K562 (cell line): ENCODE measurements at regions not wholly inside any gene's neighbourhood (a gene's known extent, or its start where the extent isn't known, plus 50 kb on each side); places are given as distances from the start of the nearest gene placed in this dataset.

ENCODE experiments used
- ATAC-seq: fragments of 200-7000 bp; cut with Tn5 transposase; 3 replicates; pipeline ENCODE4 v1.9.1; 2020; ENCODE audit warnings: moderate library complexity
- BruUV-seq: library from RNA; stranded (reverse); fragments of 400-500 nt; replicated peaks from 2 replicates; lab custom pipeline; 2021; lab: Mats Ljungman, UMichigan
- CTCF ChIA-PET: fragments of 300-600 bp; formaldehyde crosslinking; extraction: SDS; loops from one replicate; lab custom pipeline; 2021; ENCODE audit warnings: low intra/inter-chr PET ratio; lab: Yijun Ruan, JAX
- POLR2A ChIA-PET: fragments of 300-600, 350-650 bp; sonication (Branson Sonifier 250); formaldehyde crosslinking; extraction: SDS; loops from one replicate; lab custom pipeline; 2021; ENCODE audit warnings: antibody characterized with exemption, inconsistent platforms; lab: Yijun Ruan, JAX
- DNase-seq, 4 experiments: peaks; one replicate each; pipeline versions ENCODE4 v3.0.0 to v3.0.0-alpha.2; 2011 to 2018; ENCODE audit warnings: low spot score in 3 of 4, mixed read lengths in 3 of 4; ENCODE audit errors: extremely low read depth in 1 of 4
- FAIRE-seq: peaks from 2 replicates; lab custom pipeline; 2011; peaks lifted over from hg19 to GRCh38; lab: Jason Lieb, UNC
- H2AFZ ChIP-seq: 2 replicates; pipeline ENCODE4 v1.6.0; 2011; ENCODE audit warnings: low read depth, low read length, control low read depth, inconsistent platforms
- H3K27ac ChIP-seq: fragments of 200-600 bp; 3 replicates; pipeline ENCODE4 v1.8.0; 2011; ENCODE audit warnings: low read depth, mild to moderate bottlenecking, control low read depth, inconsistent platforms, low read length, moderate library complexity, mixed read lengths; ENCODE audit errors: extremely low read depth
- H3K27me3 ChIP-seq, 2 experiments: fragments of 300-600 bp in 1 of 2; 2 replicates in 1 of 2; 3 replicates in 1 of 2; pipeline versions ENCODE4 v1.6.0 to v1.8.0; 2011; ENCODE audit warnings: inconsistent platforms in 2 of 2, low read length in 2 of 2, mild to moderate bottlenecking in 1 of 2, mixed read lengths in 1 of 2, moderate library complexity in 1 of 2; ENCODE audit not compliant: control insufficient read depth in 2 of 2, insufficient read depth in 2 of 2
- H3K36me3 ChIP-seq: fragments of 300-600 bp; 3 replicates; pipeline ENCODE4 v1.8.0; 2011; ENCODE audit warnings: mild to moderate bottlenecking, low read length, inconsistent platforms; ENCODE audit not compliant: control insufficient read depth, insufficient read depth
- H3K4me1 ChIP-seq, 2 experiments: fragments of 200-600 bp in 1 of 2; replicated peaks in 1 of 2; 2 replicates in 1 of 2; 3 replicates in 1 of 2; pipeline versions ENCODE4 v1.5.1 to v1.8.0; 2011; ENCODE audit warnings: inconsistent platforms in 2 of 2, low read length in 2 of 2, mild to moderate bottlenecking in 1 of 2, mixed read lengths in 1 of 2, moderate library complexity in 1 of 2; ENCODE audit not compliant: control insufficient read depth in 2 of 2, insufficient read depth in 2 of 2
- H3K4me2 ChIP-seq: 2 replicates; pipeline ENCODE4 v1.6.1; 2011; ENCODE audit warnings: low read length, control low read depth, inconsistent platforms, mixed read lengths; ENCODE audit not compliant: insufficient read depth
- H3K4me3 ChIP-seq: fragments of 200-600 bp; sonication (generic), shearing (Covaris generic); 2 replicates; pipeline ENCODE4 v1.5.1; 2016; ENCODE audit warnings: control low read depth, inconsistent platforms
- H3K79me2 ChIP-seq: fragments of 200-600 bp; 3 replicates; pipeline ENCODE4 v1.8.0; 2011; ENCODE audit warnings: low read length, inconsistent platforms; ENCODE audit not compliant: control insufficient read depth, insufficient read depth
- H3K9ac ChIP-seq, 2 experiments: 2 replicates each; pipeline versions ENCODE4 v1.6.0 to v1.6.1; 2011; ENCODE audit warnings: low read depth in 2 of 2, low read length in 2 of 2, control low read depth in 1 of 2, inconsistent platforms in 1 of 2, mild to moderate bottlenecking in 1 of 2, mixed read lengths in 1 of 2; ENCODE audit not compliant: insufficient read depth in 1 of 2
- H3K9me1 ChIP-seq: one replicate; pipeline ENCODE4 v1.6.0; 2011; ENCODE audit warnings: inconsistent platforms, mild to moderate bottlenecking, low read length, moderate library complexity; ENCODE audit not compliant: control insufficient read depth, insufficient read depth
- H3K9me3 ChIP-seq: replicated peaks from 2 replicates; pipeline ENCODE4 v1.5.1; 2011; ENCODE audit warnings: low read depth, low read length, inconsistent platforms; ENCODE audit not compliant: control insufficient read depth, insufficient read depth
- H4K20me1 ChIP-seq: replicated peaks from 2 replicates; pipeline ENCODE4 v1.6.1; 2011; ENCODE audit warnings: low read length, inconsistent platforms, mixed read lengths; ENCODE audit not compliant: control insufficient read depth, insufficient read depth
- DMBX1 ChIP-seq: fragments of 250-450 bp; sonication (Bioruptor Pico); IDR thresholded peaks from 2 replicates; pipeline ENCODE4 v1.8.0; 2022; ENCODE audit warnings: inconsistent platforms, mild to moderate bottlenecking, moderate library complexity, borderline replicate concordance
- EP400 ChIP-seq: fragments of 450-650 bp; IDR thresholded peaks from 2 replicates; pipeline ENCODE4 v1.6.1; 2017; ENCODE audit warnings: antibody characterized with exemption, mild to moderate bottlenecking, moderate library complexity
- HNRNPH1 ChIP-seq: fragments of 200-400 bp; formaldehyde crosslinking; optimal IDR thresholded peaks from 2 replicates; pipeline ENCODE3; 2017; ENCODE audit warnings: low read depth, mild to moderate bottlenecking, low read length, moderate library complexity
- WGBS: fragments of 100-300 bp; shearing (Covaris generic); methylation state at CpG from one replicate; pipeline ENCODE4 v1.1.6; 2016; ENCODE audit warnings: low coverage, mixed read lengths; ENCODE audit not compliant: insufficient coverage; ENCODE audit errors: missing lambda C conversion rate; 5-methylcytosine and 5-hydroxymethylcytosine counted together
- in situ Hi-C: fragments of 300-500 bp; cut with MboI; formaldehyde crosslinking; loops from 4 replicates; pipeline ENCODE4 v1.15.0; 2018; ENCODE audit warnings: inconsistent platforms, mixed read lengths
- intact Hi-C: fragments of 100-400 bp; cut with micrococcal nuclease; formaldehyde crosslinking; loops from 2 replicates; pipeline ENCODE4 v1.14.2; 2022
- TF ChIP-seq, protein P1 (sequence below): fragments of 450-650 bp; IDR thresholded peaks from 2 replicates; pipeline ENCODE4 v1.6.1; 2017; ENCODE audit warnings: mild to moderate bottlenecking, moderate library complexity
- TF ChIP-seq, protein P2 (sequence below): sonication (generic); formaldehyde crosslinking; IDR thresholded peaks from 2 replicates; pipeline ENCODE4 v1.8.1; 2023; ENCODE audit warnings: mild to moderate bottlenecking, missing genetic modification reagents
- TF ChIP-seq, protein P3 (sequence below): fragments of 250-450 bp; sonication (Bioruptor Pico); IDR thresholded peaks from 2 replicates; pipeline ENCODE4 v1.4.0; 2020; ENCODE audit warnings: mild to moderate bottlenecking, moderate library complexity

DNA sequence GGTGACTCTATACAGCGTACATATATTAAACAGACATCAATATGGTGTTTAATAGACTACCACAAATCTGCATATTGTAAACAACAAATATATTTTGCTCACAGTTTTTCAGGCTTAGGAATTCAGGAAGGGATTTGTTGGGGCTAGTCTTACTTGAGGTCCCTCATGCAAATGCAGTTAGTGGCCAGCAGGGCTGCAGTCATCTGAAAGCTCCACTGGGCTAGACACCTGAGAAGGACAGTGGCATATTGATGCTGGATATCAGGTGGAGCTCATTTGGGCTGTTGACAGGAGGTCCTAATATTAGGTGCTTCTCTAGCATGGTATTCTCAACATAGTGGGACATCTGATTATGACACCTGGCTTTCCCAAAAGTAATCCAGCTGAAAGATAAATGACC, 493.8 kb upstream of the PABPC4L start:
- BruUV-seq = no TSS peak
- H3K27ac ChIP-seq = no peak overlapping the region
- H2AFZ ChIP-seq = no peak overlapping the region
- no peaks in the 10 kb centered on the region for H4K20me1 ChIP-seq
- H3K4me1 ChIP-seq = no peaks in the 10 kb centered on the region
- H3K9me1 ChIP-seq = no peaks in the 10 kb centered on the region
- no peak overlapping the region for H3K4me2 ChIP-seq
- ChIA-PET CTCF (no interaction called here), POLR2A (no interaction called here)
- in situ Hi-C loops = no loop called here
- no peaks in the 10 kb centered on the region for H3K27me3 ChIP-seq
- no peak for DNase-seq
- no peak overlapping the region for H3K9ac ChIP-seq
- H3K9me3 ChIP-seq = no peaks in the 10 kb centered on the region
- no peak for ATAC-seq
- no peaks in the 10 kb centered on the region for H3K79me2 ChIP-seq
- no peak for TF ChIP-seq HNRNPH1
- TF ChIP-seq, protein P1, sequence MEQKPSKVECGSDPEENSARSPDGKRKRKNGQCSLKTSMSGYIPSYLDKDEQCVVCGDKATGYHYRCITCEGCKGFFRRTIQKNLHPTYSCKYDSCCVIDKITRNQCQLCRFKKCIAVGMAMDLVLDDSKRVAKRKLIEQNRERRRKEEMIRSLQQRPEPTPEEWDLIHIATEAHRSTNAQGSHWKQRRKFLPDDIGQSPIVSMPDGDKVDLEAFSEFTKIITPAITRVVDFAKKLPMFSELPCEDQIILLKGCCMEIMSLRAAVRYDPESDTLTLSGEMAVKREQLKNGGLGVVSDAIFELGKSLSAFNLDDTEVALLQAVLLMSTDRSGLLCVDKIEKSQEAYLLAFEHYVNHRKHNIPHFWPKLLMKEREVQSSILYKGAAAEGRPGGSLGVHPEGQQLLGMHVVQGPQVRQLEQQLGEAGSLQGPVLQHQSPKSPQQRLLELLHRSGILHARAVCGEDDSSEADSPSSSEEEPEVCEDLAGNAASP = no peak
- intact Hi-C loops = no loop called here
- no peak for FAIRE-seq
- H3K36me3 ChIP-seq = no peaks in the 10 kb centered on the region
- 0% methylated on average over 1 of the region's 1 CpG for WGBS
- no peak overlapping the region for H3K4me3 ChIP-seq

DNA sequence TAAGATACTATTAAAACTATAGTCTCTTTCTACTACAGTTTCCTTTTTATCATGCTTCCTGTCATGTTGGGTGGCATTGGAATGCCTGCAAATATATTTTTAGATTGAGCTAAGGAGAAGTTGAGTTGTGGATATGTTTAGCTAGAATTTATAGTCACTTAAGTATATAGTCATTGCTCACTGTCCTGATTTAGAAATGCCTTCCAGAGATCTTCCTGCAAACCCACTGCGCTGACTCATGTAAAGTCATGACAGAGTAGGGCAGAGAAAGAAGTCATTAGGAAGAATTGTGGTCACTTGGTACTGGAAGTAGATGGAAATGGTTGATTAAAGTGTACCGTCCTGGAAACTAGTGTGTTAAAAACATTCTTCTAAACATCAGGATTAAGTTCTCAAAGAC, 490.3 kb upstream of the PABPC4L start:
- Histone ChIP-seq H3K9me3 (no peaks in the 10 kb centered on the region; the same call in 1 of the 2 replicates), H2AFZ (no peak overlapping the region)
- no TSS peak for BruUV-seq
- ATAC-seq = no peak
- no peak for TF ChIP-seq EP400
- TF ChIP-seq, protein P2, sequence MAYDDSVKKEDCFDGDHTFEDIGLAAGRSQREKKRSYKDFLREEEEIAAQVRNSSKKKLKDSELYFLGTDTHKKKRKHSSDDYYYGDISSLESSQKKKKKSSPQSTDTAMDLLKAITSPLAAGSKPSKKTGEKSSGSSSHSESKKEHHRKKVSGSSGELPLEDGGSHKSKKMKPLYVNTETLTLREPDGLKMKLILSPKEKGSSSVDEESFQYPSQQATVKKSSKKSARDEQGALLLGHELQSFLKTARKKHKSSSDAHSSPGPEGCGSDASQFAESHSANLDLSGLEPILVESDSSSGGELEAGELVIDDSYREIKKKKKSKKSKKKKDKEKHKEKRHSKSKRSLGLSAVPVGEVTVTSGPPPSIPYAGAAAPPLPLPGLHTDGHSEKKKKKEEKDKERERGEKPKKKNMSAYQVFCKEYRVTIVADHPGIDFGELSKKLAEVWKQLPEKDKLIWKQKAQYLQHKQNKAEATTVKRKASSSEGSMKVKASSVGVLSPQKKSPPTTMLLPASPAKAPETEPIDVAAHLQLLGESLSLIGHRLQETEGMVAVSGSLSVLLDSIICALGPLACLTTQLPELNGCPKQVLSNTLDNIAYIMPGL = no peak
- TF ChIP-seq, protein P3, sequence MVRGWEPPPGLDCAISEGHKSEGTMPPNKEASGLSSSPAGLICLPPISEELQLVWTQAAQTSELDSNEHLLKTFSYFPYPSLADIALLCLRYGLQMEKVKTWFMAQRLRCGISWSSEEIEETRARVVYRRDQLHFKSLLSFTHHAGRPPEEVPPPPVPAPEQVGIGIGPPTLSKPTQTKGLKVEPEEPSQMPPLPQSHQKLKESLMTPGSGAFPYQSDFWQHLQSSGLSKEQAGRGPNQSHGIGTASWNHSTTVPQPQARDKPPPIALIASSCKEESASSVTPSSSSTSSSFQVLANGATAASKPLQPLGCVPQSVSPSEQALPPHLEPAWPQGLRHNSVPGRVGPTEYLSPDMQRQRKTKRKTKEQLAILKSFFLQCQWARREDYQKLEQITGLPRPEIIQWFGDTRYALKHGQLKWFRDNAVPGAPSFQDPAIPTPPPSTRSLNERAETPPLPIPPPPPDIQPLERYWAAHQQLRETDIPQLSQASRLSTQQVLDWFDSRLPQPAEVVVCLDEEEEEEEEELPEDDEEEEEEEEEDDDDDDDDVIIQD = no peak
- no peak for TF ChIP-seq DMBX1 (CRISPR knock-in tag)
- TF ChIP-seq, all 486 proteins: peak for 0
- ChIA-PET POLR2A (no interaction called here), CTCF (no interaction called here)
- Histone ChIP-seq H3K79me2 (no peaks in the 10 kb centered on the region), H3K9me1 (no peaks in the 10 kb centered on the region), H3K9ac (no peak overlapping the region), H3K27ac (no peak overlapping the region), H3K36me3 (no peaks in the 10 kb centered on the region), H3K27me3 (no peaks in the 10 kb centered on the region), H3K4me1 (no peaks in the 10 kb centered on the region), H4K20me1 (no peaks in the 10 kb centered on the region), H3K4me2 (no peak overlapping the region), H3K4me3 (no peak overlapping the region)
- FAIRE-seq = no peak
- WGBS = 3% methylated on average over 2 of the region's 2 CpGs
- intact Hi-C loops = no loop called here
- in situ Hi-C loops = no loop called here
- no peak for DNase-seq
